ENCODE measurements at regions not wholly inside any gene's neighbourhood (a gene's known extent, or its start where the extent isn't known, plus 50 kb on each side); places are given as distances from the start of the nearest gene placed in this dataset.

DNA sequence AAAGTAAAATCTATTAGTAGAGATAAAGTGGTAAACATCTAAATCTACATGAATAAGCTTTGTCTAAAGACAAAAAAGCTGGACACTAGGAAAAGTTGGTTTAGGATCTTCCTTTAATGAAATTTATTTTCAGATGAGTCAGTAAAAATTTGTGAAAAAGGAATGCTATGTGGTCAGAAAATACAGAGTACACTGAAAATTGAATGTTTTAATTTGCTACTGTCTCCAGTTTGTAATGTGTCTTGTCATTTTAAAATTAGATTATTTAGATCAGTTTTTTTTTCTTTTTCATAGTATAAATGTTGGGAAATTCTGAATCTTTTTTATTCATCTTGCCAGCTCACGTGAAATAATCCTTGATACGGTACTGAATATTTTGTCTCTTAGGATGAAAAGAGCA, 56.9 kb downstream of the SLITRK6 start:
- DNase-seq, result no peak

DNA sequence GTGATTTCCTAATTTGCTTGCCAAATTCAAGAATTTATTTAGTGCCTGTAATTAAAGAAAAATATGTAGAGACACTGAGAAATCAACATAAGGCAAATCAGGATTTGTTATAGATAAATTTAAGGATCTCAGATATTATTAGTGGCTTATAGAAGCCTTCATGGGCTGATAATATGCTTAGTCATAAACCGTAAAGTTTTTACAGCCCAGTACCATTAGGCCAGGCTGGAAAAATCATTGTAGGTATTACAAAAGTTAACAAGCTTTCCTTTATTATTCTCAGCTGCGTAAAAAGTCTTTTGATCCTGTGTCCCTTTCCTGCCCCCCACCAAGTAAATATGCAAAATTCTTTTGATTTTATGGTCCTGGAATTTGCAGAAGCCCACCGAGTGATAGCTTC, 58.2 kb downstream of the SLITRK6 start:
- DNase-seq, result no peak

DNA sequence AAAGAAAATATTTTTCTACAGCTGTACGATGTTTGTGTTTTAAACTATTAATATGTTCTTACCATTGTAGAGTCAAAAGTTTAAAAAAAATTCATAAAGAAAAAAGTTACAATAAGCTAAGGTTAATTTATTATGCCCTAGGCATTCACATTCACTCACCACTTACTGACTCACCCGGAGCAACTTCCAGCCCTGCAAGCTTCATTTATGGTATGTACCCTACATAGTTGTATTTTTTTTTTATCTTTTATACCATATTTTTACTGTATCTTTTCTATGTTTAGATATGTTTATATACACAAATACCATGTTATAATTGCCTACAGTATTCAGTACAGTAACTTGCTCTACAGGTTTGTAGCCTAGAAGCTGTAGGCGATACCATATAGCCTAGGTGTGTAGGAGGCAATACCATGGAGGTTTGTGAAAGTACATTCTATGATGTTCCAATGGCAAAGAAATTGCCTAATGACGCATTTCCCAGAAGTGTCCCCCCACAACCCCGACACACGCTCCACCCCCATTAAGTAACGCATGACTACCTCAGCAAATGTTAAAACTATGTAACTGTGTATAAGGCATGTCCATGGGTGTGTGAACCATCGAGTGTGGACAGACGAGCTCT, 60.4 kb downstream of the SLITRK6 start:
- no peak for DNase-seq

DNA sequence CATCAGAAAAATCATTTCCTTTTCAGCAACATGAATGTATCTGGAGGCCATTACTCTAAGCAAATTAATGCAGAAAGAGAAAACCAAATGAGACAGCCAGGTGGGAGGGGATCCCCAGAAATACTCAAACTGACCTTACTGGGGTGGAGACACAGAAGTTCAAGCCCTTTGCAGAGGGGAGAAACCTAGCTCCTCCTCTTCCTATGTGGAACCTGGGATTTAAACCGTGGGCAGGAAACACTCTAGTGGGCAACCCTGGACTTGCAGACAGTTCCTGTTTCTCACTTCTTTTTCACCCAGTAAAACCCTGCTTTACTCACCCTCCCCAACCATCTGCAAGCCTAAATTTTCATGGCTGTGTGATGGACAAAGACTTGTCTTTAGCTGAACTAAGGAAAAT, 61.3 kb downstream of the SLITRK6 start:
- DNase-seq, result no peak

DNA sequence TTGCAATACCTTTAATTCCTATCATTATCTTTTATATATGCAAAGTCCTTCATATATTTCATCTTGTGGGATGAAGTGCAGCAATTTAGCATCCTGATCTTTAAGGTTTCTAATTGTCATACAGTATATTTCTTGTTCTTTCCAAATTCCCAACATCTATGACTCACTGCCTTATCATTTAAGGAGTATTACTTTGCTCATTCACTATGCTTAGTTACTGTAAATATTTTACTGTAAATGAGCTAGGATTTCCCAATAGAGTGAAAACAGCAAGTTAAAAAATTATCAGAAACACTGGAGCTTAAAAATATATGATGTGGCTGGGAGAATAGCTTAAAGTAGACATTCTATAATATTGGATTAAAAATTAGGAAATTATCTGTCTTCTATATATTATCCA, 69.9 kb downstream of the SLITRK6 start:
- DNase-seq, result no peak

DNA sequence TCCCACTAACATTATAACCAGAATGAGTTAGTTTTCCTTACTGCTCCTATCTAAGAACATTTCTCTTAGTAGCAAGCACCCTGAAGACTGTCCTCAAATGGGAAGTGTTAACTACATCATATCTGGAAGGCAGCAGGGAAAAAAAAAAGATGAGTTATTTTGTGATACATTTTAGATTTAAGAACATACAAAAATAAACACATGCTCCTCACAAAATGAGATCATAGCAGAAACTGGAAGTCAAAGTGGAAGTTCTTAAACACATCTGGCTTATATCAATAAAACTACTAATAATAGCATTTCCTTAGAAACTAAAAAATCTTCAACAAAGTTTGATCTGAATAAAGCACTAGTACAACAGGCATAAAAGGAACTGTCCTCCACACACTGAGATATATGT, 70.4 kb downstream of the SLITRK6 start:
- DNase-seq, result no peak

DNA sequence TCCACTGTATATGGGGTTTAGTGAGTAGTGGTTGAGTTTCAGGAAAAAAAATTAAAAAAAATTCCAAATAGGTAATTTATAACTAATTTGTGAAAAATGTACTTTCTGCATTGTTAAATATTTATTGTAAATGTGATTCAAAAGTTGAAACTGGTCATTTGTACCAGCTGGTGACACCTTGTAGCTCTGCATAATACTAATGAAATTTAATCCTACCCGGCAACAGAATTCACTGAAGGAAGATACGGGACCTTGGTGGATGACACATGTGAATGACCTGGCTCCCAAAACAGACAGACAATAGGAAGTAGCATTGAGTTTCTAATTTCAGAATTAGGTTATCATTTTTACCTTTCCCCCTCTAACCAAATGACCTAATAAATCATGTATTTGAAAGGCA, 73.8 kb downstream of the SLITRK6 start:
- DNase-seq, result no peak

DNA sequence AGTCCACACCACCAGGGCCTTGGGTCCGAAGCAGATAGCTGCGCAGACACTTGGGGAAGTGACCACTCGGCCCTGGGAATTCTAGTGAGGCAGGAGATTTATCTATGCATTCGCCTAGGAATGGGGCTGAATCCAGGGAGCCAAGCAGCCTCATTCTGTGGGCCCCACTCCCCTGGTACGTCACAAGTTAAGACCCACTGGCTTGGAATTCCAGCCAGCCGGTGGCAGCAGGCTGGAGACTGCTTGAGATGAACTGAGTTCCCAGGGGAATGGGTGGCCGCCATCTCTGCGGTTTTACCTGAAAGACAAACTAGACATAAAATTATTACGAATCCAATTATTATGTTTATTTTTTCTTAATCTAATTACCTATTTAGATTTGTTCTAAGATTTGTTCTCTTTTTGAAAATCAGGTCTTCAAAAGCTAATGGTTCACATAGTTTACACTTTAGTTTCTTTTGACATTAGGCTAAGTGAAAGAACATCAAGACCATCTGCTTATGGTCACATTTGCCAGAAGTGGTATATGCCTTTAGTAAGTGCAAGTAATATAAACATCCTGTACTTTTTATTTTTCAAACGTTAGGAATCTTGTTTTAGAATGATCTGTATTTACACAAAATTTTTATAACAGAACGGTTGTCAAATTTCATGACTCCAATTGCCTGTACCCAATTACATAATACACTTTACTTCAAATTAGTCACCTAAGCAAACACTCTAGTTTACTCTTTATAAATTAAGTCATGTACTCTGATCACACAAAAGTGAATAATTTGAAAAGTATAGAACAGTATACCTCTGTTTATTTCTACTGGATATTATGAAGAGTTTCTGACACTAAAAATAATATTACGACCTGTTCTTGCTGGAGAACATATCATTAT, 74.4 kb downstream of the SLITRK6 start:
- no peak for DNase-seq

DNA sequence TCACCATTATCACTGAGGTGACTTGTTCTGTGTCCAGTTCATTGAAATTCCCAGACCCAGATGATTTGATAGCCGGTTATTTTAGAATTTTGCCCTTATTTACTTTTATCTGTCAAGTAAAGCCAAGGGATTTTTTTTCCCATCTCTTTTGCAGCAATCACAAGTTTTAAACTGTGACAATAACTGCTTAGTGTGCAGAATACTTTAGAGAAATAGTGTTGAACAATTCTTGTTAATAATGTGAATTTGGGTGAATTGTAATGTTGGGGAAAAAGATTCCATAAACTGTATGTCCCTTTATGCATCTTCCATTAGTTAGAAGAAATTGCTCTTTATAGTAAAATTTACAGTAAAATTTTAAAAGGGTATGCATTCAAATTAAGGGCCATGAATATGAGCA, 79.5 kb downstream of the SLITRK6 start:
- DNase-seq, result no peak

DNA sequence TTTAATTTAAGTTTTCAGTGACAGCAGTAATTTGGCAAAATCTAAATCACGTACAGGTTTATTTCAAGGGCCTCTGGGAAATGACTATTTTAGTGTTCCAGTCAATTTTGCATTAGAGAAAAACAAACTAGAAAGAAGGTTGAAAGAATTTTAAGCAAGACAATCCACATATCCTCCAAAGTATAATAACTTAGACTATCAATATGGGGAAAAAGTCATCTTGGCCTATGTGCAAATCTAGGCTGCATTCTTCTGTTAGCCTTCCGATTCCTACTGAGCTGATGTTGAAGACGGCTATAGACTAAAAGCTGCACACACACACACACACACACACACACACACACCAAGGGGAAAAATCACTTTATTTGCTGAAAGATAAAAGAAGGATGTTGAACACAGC, 81.3 kb downstream of the SLITRK6 start:
- DNase-seq, result no peak

DNA sequence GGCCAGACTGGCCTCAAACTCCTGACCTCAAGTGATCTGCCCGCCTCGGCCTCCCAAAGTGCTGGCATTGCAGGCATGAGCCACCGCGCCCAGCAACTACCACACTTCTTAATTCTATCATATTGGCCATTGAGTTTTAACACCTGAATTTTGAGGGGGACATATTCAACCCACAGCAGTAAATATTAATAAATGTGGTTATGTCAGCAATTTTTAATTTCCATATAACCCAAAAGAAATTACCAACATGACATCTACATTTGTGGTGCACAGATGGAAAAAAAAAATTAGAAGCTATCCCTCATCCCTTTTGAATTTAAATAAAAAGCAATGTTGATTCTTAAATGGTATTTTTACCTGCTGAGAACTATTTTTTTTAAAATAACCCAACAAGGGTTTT, 88.7 kb downstream of the SLITRK6 start:
- DNase-seq, result no peak

DNA sequence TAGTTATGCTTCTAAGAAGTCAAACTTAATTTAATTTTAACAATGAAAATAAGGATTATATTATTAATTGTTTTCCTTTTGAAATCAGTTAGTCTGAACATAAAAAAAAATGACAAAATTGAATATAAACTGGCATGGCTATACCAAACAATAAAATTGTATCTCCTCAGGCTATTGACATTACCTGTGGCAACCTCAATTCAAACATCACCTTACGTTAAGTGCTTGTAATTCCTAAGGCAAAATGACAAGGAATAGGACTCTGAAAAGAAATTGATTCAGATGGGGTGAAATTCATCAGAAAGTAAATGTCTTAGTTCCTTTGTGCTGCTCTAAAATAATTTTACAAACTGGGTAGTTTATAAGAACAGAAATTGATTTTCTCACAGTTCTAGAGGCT, 89.5 kb downstream of the SLITRK6 start:
- no peak for DNase-seq

DNA sequence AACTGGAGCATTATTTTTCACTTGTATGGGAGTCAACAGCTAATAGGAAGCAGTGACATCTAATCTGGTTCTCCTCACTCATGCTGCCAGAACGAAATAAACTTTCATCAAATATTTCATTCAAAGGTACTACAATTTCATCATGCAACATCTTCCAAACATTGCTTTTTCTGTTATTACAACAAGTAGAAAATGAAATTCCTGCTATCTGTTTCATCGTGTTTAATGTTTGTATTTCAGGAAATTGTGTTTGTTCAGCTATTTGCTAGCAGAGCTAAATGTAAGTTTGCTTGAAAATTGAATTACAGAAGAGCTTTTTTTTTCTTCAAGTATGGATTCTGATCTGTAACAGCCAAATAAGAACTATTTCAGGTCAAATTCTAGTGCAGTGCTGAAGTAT, 90.1 kb downstream of the SLITRK6 start:
- DNase-seq, result no peak

DNA sequence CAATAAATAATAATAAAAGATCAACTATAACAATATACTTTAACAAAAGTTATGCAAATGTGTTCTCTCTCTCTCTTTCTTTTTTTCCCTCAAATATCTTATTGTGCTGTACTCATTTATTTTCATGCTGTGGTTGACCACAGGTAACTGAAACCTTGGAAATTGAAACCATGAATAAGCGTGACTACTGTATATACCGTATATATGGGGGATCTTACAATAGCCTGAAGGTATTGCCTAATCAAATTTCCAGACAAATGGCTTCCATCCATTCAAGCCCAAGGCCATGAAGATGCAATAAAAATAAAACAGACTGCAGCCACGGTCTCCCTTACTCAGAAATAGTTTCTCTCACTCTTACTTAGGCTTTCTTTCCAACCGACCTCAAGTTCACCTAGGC, 98.3 kb downstream of the SLITRK6 start:
- no peak for DNase-seq

DNA sequence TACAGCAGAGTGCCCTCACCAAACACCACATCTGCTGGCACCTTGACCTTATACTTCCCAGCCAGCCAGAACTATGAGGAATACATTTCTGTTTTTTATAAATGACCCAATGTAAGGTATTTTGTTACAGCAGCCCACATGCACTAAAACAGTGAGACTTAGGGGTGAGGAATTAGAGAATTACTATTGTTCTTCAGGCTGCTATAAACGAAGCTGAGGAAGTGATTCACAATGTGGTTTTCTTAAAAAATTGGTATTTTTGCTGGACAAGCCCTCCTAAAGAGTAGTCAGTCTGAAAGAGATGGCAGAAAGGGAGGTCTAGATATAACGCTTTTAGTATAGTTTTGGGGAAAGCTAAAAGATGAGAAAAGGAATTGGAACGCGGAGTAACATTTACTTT, 101.0 kb downstream of the SLITRK6 start:
- DNase-seq, result no peak

DNA sequence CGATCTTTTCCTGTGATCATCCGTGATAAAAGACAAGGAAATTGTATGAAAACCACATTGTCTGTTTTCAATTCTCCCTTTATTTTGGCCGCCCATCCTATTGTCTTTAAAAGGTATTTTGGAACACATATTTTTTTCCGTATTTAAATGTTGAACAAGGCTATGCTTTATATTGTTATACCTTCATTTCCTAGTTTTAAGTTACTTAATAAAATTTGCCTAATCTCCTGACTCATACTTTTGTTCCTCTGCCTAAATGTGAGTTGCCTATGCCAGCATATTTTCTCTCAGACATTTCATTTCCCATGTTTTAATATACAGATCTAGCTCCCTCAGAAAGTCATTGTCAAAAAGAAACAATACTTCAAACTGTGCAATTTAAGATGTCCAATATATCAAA, 104.2 kb downstream of the SLITRK6 start:
- DNase-seq, result no peak

DNA sequence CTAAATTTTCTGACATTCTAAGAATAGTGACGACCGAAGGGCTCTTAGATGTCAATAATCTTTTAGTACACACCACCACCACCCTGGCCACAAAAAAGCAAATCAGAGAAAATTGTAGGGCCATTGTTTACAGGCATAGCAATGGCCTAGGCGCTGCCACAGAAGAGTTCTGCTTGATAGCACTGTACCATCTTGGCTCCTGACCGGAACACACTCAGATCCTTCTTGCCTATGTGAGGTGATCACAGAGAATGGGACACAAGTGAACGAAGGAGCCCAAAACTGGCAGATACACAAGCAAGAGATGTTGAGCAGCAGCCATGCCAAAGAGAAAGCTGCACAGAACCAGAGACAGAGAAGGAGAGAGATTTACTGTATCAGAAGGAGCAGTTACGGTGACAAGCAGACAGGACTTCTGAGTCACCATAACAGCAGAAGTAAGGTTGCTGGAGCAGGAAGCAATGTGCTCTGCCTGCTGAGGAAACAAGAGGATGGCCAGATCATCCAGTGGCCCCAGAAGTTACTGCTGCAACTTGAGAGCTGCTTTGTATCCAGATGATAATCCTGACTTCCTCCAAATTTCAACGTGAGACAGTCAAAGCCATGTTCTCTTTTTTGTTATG, 105.2 kb downstream of the SLITRK6 start:
- no peak for DNase-seq

DNA sequence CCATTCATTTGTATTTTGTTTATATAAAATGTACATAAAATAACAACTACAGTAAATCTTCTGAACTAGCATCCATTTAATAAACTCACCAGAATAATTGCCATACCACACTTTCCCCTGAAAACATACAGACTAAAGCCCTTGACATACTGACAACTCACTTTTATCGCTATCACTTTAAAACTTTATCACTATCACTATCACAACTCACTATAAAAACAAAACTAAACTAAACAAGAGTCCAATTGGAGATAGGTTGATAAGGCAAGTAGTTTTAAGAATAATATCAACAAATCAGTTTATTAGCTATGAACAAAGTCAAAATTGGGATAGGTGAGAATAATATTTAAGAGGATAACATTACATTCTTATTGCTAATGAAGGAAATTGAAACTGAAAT, 108.9 kb downstream of the SLITRK6 start:
- DNase-seq, result no peak

DNA sequence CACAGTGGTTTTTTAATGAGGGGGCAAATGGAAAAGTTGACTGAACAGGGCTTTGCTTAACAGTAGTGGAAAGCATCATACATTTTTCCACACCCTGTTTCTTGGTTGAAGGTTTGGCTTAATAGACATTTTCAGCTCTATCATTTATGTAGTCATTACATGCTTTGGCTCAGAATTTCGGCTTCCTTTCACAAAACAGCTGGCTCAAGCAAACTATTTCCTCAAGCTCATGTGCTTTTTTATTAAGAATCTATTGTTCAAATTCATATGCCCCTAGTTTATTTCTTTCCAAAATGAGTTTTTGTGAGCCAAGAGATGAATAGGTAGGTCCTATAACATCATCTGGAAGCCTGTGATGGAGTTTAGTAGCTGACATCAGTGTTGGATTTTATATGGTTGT, 113.8 kb downstream of the SLITRK6 start:
- DNase-seq, result no peak

DNA sequence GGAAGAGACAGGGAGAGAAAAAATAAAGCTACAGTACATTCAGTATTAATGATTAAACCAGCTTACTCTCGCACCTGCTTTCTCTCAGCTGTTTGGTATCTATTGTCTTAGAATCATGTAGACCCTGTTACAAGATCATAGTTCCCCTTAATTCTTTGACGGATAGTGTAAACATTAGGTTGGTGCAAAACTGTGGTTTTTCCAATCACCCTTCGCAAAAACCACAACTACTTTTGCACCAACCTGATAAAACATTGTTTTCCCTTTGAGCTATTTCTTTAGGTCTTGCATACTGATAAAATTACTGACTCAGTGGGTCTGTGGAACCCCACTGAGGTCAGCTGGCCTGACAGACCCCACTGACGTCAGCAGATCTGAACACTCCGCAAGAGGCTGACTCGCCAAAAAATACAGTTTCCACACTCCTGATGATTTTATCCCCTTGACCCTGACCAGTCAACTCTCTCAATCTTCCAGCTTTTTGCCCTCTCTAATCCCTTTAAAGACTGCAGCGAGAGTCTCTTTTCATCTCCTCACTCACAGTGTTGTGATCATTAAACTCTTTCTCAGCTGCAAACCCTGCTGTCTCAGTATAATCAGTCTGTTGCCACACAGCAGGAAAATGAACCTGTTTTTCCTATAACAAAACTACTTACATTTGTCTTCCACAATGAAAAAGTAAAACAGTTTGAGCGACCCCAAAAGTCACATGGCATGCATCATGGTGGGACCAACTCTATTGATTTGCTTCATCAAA, 123.9 kb downstream of the SLITRK6 start:
- no peak for DNase-seq

DNA sequence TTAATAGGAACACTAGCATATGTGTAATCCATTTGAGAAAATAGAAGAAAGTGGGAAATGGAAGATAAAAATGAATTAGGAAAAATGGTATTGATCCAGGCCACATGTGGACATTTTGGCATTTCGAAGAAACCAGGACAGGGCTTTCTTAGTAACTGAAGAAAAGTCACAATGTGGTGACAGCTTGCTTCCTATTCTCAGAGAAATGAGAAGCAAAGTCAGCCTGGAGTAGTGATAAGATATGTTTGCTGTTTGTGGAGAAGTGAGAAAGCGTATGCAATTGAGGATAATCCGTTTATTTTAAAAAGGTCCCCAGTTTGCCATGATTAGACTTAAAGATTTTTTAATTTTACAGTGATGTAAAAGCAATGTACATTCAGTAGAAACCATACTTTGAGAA, 127.9 kb downstream of the SLITRK6 start:
- DNase-seq, result no peak

DNA sequence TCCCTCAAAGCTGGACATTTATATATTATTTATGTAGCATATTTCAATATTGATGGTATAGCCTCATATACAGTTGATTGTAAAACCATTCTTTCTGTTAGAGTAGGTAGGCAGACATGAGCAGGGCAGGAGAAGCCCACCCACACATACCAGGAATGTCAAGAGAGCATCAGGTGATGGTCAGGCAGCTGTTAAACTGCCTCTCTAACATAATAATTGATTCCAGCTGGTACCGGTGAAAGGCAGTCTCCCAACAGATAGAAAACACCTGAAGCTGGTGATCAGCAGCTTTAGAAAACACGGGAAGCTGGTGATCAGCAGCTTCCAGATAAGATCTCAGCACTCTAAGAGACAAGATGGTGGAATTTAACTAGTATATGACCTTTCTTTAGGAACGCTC, 132.9 kb downstream of the SLITRK6 start:
- DNase-seq, result no peak

DNA sequence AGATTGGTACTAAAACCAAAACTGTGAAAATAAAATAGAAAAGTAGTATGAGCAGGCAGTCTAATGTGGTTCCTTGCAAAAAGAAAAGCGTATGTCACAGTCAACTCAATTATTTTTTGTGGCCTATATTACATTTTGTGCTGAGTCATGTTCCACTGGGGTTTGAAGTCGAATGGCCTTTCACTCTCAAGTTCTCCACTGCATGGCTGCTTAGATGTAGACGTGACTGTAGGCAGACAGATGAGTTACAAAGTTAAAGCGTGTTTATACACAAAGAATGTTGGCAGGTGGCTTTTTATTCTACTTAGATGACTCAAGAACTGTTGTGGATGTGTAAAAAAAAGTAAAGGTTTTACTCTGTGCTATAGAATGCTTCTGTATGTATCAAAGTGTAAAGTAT, 133.9 kb downstream of the SLITRK6 start:
- DNase-seq, result no peak

DNA sequence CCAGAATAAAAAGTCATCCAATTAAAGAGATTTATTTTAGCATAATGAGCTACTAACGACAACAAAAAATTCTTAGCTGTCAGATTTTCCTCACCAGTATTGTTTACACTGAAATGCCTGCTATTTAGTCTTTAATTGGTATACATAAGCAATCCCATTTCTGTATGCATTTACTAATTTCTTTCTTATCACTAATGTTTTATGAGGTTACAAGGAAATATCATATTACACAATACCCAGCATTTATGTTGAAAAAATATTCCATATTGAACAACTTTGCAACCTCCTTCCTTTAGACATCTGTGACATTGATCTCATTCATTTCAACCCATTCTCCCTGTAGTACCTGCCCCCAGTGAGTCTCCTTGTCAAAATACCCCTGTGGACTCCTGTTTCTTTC, 135.4 kb downstream of the SLITRK6 start:
- no peak for DNase-seq

Data from SIG-M5 (cell line).